ENCODE measurements at regions not wholly inside any gene's neighbourhood (a gene's known extent, or its start where the extent isn't known, plus 50 kb on each side); places are given as distances from the start of the nearest gene placed in this dataset.
A peak's percentile ranks its signal among the peaks of the same experiment; 100 is the strongest.

DNA sequence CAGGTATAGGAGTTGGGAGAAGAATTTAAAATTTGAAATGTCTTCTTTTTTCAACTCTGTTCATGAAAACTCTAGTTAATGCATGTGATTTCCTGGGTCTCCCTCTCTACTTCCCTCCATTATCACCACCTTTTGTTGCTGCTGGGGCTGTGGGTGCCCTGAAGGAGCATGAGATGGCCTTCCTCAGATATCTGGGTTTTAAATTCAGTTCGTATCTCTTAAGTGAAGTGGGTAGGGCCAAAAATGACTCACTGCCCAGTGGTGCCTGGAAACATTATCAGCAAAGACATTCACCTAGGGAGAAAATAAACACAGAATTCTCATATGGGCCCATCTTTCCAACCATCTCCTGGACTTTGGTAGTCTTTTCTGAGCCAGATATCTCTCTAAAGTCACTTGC, 234.9 kb upstream of the PLEKHG7 start:
- ChIA-PET SMC1A (ENCODE audit: uncharacterized antibody, unreplicated experiment) (no interaction called here), POLR2A (no interaction called here), CTCF (no interaction called here), RAD21 (ENCODE audit: unreplicated experiment) (no interaction called here)
- no peak overlapping the region for H2AFZ ChIP-seq (ENCODE audit: control insufficient read depth, low read depth, low read length)
- H3K4me3 ChIP-seq = peak overlapping the region; percentile 82
- no TSS peak for BruUV-seq (replicated peaks)
- H3K27ac ChIP-seq (ENCODE audit: control insufficient read depth, insufficient read depth) = peak overlapping the region; percentile 99
- no peaks in the 10 kb centered on the region for H4K20me1 ChIP-seq (ENCODE audit: control insufficient read depth, insufficient read depth)
- peaks cover 85% of the 10 kb centered on the region for H3K79me2 ChIP-seq (ENCODE audit: control insufficient read depth, insufficient read depth, low read length)
- intact Hi-C loops (cut with micrococcal nuclease; ENCODE audit: unreplicated experiment) = loop anchor here (1.0 to 10.0 kb wide), 4 partner anchors 23 to 433 kb away; partner anchors contain the start of gene BTG1
- no peak for FAIRE-seq
- H3K4me2 ChIP-seq (ENCODE audit: control insufficient read depth, insufficient read depth) = peak overlapping the region; percentile 98
- H3K36me3 ChIP-seq (ENCODE audit: control insufficient read depth in 2 of 2, insufficient read depth in 2 of 2, low read length in 1 of 2) = no peaks in the 10 kb centered on the region
- no peak for DNase-seq (ENCODE audit: low read depth, low spot score)
- H3K27me3 ChIP-seq (replicated peaks in 1 of 2; ENCODE audit: control insufficient read depth in 2 of 2, insufficient read depth in 2 of 2, low read length in 1 of 2) = no peaks in the 10 kb centered on the region
- peaks cover 61% of the 10 kb centered on the region for H3K4me1 ChIP-seq (ENCODE audit: control insufficient read depth, insufficient read depth, low read length)
- no peaks in the 10 kb centered on the region for H3K9me3 ChIP-seq (replicated peaks; ENCODE audit: control insufficient read depth, insufficient read depth, low read length)
- 0% methylated on average over 1 of the region's 1 CpG for whole genome bisulfite sequencing (ENCODE audit: insufficient coverage, insufficient replicate concordance, low lambda C conversion rate, missing lambda C conversion rate)
- peak overlapping the region; percentile 95 for H3K9ac ChIP-seq (ENCODE audit: control insufficient read depth, insufficient read depth, low read length)
- in situ Hi-C loops (cut with MboI) = loop anchor here (25.0 kb wide), 1 partner anchor 94 kb away; no protein-coding TSS in a partner anchor
- peak; percentile 19 for ATAC-seq
- TF ChIP-seq ZNF207 (IDR thresholded peaks at IDR 0.05; ENCODE audit: borderline replicate concordance) (no peak), JUND (IDR thresholded peaks at IDR 0.05; ENCODE audit: low read depth, low read length) (no peak), RUNX3 (IDR thresholded peaks at IDR 0.05; ENCODE audit: low read length) (peak; percentile 14; the same call in 1 of the 2 replicates), SREBF2 (IDR thresholded peaks at IDR 0.05; ENCODE audit: low read length) (no peak), NR2C2 (IDR thresholded peaks at IDR 0.05; ENCODE audit: borderline replicate concordance, control insufficient read depth, insufficient read length, low read depth) (no peak), SRF (IDR thresholded peaks at IDR 0.05; ENCODE audit: low read depth in 2 of 2, low read length in 2 of 2) (no peak), MYB (IDR thresholded peaks at IDR 0.05; ENCODE audit: borderline replicate concordance, low read depth, low read length) (no peak), ZBED1 (IDR thresholded peaks at IDR 0.05; ENCODE audit: borderline replicate concordance) (peak; percentile 61; the same call in 1 of the 2 replicates), ZNF274 (IDR thresholded peaks at IDR 0.05; ENCODE audit: insufficient read depth, insufficient read length) (no peak), MEF2A (IDR thresholded peaks at IDR 0.05; ENCODE audit: insufficient read depth, low read depth, low read length) (0 out of 2 replicates have a peak, but pooled peaks have one; percentile 8), HDAC2 (IDR thresholded peaks at IDR 0.05) (no peak), BMI1 (IDR thresholded peaks at IDR 0.05; ENCODE audit: borderline replicate concordance) (0 out of 2 replicates have a peak, but pooled peaks have one; percentile 15), RELB (IDR thresholded peaks at IDR 0.05; ENCODE audit: low read depth) (no peak), JUNB (IDR thresholded peaks at IDR 0.05) (0 out of 2 replicates have a peak, but pooled peaks have one; percentile 17), POLR2A (IDR thresholded peaks at IDR 0.05; ENCODE audit: low read depth, low read length) (peak; percentile 61), SMAD1 (IDR thresholded peaks at IDR 0.05; ENCODE audit: low read depth, partially characterized antibody) (peak; percentile 18), POLR2AphosphoS5 (IDR thresholded peaks at IDR 0.05; ENCODE audit: low read length) (peak; percentile 44; the same call in 1 of the 2 replicates), SPI1 (IDR thresholded peaks at IDR 0.05; ENCODE audit: borderline replicate concordance, insufficient read depth, low read depth, low read length) (no peak)
- TF ChIP-seq, protein P1, sequence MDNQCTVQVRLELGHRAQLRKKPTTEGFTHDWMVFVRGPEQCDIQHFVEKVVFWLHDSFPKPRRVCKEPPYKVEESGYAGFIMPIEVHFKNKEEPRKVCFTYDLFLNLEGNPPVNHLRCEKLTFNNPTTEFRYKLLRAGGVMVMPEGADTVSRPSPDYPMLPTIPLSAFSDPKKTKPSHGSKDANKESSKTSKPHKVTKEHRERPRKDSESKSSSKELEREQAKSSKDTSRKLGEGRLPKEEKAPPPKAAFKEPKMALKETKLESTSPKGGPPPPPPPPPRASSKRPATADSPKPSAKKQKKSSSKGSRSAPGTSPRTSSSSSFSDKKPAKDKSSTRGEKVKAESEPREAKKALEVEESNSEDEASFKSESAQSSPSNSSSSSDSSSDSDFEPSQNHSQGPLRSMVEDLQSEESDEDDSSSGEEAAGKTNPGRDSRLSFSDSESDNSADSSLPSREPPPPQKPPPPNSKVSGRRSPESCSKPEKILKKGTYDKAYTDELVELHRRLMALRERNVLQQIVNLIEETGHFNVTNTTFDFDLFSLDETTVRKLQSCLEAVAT (IDR thresholded peaks at IDR 0.05) = 0 out of 2 replicates have a peak, but pooled peaks have one; percentile 11
- TF ChIP-seq, protein P2, sequence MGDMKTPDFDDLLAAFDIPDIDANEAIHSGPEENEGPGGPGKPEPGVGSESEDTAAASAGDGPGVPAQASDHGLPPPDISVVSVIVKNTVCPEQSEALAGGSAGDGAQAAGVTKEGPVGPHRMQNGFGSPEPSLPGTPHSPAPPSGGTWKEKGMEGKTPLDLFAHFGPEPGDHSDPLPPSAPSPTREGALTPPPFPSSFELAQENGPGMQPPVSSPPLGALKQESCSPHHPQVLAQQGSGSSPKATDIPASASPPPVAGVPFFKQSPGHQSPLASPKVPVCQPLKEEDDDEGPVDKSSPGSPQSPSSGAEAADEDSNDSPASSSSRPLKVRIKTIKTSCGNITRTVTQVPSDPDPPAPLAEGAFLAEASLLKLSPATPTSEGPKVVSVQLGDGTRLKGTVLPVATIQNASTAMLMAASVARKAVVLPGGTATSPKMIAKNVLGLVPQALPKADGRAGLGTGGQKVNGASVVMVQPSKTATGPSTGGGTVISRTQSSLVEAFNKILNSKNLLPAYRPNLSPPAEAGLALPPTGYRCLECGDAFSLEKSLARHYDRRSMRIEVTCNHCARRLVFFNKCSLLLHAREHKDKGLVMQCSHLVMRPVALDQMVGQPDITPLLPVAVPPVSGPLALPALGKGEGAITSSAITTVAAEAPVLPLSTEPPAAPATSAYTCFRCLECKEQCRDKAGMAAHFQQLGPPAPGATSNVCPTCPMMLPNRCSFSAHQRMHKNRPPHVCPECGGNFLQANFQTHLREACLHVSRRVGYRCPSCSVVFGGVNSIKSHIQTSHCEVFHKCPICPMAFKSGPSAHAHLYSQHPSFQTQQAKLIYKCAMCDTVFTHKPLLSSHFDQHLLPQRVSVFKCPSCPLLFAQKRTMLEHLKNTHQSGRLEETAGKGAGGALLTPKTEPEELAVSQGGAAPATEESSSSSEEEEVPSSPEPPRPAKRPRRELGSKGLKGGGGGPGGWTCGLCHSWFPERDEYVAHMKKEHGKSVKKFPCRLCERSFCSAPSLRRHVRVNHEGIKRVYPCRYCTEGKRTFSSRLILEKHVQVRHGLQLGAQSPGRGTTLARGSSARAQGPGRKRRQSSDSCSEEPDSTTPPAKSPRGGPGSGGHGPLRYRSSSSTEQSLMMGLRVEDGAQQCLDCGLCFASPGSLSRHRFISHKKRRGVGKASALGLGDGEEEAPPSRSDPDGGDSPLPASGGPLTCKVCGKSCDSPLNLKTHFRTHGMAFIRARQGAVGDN (IDR thresholded peaks at IDR 0.05) = peak; percentile 21; the same call in 1 of the 2 replicates

Measured in GM12878 (cell line).